ENCODE measurements at regions not wholly inside any gene's neighbourhood (a gene's known extent, or its start where the extent isn't known, plus 50 kb on each side); places are given as distances from the start of the nearest gene placed in this dataset.

- DNase-seq (ENCODE audit: low spot score), result no peak
These were observed 56.8 kb upstream of the OLFM1 start for GRCh38 chr9:135030566-135031226.

DNA sequence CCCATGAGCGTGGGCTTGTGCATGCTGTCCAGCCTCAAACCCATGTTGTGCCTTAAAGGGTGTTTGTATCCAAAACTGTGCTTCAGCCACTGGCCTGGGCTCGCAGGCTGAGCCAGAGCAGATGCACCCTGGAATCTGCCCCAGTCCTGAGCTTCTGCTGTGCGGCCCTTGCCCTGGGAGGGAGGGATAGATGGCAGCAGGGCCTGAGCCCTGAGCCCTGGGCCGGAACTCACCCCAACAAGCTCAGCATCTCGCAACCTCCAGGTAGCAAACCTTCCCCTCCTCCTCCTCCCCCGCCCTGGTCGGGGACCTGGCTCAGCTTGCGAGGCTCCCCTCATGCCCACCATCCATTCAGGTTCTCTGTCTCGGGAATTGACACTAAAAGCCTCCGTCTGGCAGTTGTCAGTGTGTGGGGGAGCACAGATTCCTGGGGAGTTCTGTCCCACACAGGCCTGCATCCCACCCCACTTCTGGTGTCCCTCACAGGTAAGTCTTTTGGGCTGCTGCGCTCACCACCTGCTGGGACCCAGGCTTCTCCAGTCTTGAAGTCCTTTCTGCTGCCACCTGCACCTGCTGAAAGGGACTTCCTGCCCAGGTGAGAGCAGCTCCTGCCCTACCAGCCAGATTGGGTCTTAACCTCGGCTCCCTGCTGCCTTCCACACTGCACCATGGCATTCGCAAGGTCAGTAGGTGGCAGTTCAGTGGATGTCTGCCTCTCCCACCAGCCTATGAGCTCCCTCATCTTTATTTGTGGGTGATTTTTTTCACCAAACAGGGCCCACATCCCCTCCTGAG is 55.2 kb upstream of the OLFM1 start:
- no peak for DNase-seq (ENCODE audit: low spot score)

- DNase-seq (ENCODE audit: low spot score), result no peak
These were observed 54.5 kb upstream of the OLFM1 start for GRCh38 chr9:135032868-135033460.

DNA sequence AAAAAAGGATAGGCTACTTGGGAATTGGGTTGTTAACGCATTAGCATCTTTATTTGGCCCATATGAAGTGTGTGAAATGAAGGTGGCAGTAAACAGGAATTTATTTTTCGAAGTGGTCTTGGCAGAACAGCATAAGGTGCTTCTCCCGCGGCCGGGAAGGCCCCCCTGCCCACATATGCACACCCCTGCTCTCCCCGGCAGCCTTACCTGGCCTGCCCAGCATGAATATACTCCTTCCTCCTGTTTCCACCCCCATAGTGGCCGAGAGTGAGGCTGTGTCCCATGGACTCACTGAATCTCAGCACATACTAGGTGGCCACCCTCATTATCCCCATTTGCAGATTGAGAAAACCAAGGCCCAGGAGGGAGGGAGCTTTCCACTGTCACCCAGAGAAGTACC is 54.0 kb upstream of the OLFM1 start:
- no peak for DNase-seq (ENCODE audit: low spot score)

DNA sequence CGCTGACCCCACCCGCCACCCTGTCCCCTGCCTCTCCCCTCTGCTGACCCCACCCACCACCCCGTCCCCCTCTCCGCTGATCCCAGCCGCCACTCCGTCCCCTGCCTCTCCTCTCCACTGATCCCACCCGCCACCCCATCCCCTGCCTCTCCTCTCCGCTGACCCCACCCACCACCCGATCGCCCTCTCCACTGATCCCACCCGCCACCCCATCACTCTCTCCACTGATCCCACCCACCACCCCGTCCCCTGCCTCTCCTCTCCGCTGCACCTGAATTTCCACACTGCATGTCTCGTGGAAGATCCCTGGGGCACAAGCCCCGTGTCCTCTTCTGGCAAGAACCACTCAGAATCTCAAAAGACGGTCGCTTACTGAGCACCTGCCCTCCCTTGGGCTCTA is 53.4 kb upstream of the OLFM1 start:
- DNase-seq (ENCODE audit: low spot score), result no peak

DNA sequence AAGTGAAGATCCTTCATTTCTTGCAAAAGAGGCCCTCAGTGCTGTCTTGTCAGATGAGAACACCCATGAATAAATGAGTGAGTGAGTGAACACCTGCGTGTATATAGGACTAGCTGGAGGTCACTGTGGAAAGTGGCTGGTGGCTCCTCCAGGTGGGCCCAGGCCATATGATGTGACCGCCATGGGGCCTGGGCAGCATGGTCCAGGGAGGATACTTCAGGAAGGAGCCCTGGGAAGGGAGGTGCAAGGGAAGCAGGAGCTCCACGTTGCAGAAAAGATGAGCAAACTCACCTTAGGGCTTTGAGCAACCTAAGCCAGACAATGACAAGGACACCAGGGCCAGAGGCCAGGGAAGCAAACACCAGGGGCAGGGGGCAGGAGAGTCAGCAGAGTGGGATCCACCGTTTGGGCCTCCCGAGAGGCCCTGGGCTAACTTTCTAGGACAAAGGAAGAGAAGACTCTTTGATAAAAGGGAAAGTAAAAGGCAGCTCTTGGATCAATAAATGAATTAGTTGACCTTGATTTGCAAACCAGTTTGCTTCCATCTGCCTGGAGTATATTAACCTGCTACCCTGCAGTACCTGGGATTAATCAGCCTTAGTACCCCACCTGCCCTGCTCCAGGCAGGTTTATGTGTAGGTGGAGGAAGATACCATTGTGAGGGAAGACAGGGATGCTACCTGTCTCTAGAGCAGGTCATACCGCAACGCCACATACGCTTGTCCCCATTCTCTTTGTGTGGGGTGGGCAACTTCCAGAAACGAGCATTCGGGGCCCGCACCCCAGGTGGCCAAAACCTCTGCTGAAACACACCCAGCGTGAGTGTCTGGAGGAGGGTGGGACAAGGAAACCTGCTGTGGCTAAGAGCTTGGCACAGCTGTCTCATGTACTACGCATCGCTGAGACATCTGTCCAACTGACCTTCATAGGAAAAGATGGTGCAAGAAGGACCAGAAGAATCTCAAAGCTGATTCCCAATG is 51.4 kb upstream of the OLFM1 start:
- no peak for DNase-seq (ENCODE audit: low spot score)

DNA sequence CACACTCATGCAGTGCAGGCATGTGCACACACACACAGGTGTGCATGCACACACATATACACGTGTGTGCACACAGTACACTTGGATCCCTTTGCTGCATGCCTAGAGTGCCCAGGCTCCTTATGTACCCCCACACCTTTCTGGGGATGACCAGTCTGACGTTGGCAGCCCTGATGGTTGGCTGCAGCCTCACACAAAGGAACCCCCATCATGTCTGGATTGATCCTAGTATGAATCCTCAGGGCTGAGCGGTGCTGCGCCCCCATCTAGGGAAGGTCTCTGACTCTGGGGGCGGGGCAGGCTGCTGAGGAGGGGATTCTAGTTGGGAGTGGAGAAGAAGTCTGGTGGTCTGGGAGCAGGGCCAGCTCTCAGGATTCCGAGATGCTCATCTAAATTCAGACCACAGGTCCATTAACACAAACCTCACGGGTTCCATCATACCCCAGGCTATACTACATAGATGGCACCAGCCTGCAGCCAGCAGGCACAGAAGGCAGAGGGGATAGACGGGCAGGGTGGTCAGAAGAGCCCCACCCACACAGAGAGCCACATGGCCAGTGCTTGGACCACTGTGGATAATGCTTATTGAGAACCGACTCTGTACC is 50.5 kb upstream of the OLFM1 start:
- DNase-seq (ENCODE audit: low spot score), result no peak

DNA sequence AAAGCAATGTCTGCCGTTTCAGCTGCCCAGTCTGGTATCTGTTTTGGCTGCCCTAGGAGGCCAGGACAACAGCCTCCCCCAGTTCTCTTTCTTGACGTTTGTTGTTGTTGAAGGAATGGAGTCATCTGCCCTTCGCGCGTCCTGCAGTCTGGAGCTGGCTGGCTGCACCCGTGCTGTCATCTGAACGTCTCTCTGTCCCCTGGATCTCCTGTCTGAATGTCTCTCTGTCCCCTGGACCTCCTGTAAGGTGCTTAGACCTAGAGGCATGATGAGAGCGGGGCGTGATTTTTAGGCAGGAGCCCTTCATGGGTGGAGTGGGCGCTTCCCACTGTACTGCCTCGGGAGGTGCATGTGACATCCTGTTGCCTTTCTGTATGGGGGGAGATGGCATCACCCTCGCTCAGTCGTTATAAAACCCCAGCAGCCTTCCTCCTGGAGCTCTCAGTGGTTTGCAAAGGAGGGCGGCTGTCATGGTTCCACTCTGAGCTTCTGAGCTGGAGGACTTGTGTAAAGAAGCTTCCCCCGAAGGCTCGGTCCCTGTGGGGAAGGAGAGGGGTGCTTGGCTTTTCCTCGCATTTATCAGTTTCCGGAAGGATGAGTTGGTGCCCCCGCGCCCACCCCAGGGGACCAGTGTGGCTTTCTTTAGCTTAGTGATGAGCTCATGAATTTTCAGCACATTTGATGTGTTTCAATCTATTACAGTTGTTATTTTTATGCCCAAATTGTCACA is 49.8 kb upstream of the OLFM1 start:
- DNase-seq (ENCODE audit: low spot score), result no peak

Data from COLO829 (cell line).